ENCODE measurements at regions not wholly inside any gene's neighbourhood (a gene's known extent, or its start where the extent isn't known, plus 50 kb on each side); places are given as distances from the start of the nearest gene placed in this dataset.
A peak's percentile ranks its signal among the peaks of the same experiment; 100 is the strongest.

DNA sequence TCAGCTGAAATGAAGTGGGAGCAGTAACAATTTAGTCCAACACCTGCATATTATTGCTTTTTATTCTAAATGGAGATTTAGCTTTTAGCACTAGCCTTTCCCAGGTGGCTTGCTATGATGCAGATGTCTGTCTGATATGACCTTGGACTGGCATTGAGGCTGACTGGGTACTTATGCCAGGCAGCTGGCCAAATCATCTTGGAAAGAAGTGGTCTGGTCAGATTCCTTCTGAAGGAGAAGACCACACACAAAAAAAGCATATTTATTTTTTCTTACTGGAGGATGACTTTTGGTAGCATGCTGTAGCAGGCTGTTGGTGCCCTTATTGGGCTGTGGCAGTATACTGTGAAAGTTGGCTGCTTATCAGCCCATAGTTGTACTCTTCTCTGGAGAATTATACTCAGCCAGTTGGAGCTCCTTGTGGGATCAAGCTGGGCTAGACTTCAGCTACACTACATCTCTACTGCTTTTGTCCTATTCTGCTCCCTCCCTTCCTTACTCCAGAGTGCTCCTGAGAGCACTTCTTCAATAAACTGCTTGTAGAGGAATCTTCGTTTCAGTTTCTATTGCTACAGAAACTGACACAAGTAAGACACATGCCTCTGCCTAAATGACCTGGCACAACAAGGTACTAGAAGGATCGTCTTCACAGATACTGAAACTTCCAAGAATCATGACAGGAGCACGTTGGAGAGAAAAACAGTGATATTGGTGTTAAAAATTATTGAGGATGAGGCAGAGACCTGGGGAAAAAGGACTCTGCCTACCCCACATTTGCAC is 196.8 kb upstream of the RPS6KA3 start:
- DNase-seq = no peak

GRCh38 chrX:20461576-20461975 is 194.9 kb upstream of the RPS6KA3 start:
- DNase-seq = no peak

- DNase-seq = no peak
Observed at GRCh38 chrX:20461002-20461401, 194.3 kb upstream of the RPS6KA3 start.

DNA sequence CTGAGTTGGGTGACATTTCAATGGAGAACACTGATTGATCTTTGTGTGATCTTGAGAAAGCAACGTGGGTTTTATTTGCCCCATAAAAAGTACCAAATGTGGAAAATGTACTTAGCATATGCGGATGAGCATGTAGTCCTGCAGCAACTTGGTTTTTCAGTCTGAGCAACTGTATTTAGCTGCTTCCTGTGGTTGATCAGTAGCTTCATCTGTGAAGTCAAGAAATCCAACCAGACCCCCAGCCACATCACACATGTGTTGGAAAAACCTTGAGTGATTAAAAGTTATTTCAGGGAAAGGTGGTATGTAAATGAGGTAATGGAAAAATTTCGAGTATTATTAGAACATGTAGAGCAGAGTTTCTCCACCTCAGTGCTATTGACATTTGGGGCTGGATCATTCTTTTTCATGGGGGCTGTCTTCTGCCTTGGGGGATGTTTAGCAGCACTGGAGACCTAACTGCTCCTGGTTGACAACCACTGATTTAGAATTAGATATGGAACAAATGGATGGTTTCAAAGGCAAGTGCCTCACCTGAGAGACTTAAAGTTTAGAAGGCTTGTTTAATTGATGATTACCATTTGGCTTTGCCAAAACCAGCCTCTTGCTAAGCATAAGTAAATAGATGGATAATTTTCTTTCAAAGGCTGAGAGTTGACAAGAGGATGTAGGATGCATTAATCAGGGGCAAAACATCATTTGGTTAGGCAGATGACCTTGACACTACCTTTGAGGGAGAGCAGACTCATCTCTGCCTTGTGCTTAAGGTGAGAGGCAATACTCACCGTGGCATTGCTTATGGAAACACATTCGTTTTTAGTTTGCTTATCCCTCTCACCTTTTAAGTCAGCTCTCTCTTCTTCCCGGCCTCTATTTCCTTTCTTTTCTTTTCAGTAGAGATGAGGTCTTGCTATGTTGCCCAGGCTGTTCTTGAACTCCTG is 193.0 kb upstream of the RPS6KA3 start:
- no peak for DNase-seq

GRCh38 chrX:20456971-20457370 is 190.3 kb upstream of the RPS6KA3 start:
- DNase-seq = no peak

GRCh38 chrX:20455001-20455400 is 188.3 kb upstream of the RPS6KA3 start:
- no peak for DNase-seq

DNA sequence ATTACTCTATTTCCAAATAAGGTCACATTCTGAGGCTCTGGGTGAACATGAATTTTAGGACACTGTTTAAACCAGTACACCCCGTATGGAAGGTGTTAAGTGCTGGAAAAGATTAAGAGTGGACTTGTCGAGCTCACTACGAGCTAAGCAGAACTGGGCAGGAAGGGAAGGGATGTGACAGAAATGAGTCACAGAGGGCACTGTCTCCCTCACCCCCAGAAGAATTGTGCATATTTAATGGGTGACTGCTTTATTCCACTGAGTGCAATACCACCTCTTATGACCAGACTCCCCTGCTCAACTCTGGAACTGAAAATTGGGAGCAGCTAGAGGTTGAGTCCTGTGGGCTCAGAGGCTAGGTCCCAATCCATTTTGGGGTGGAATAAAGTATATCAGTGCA is 187.4 kb upstream of the RPS6KA3 start:
- DNase-seq = no peak

- no peak for DNase-seq
Observed at GRCh38 chrX:20452487-20452886, 185.8 kb upstream of the RPS6KA3 start.

- no peak for DNase-seq
Observed at GRCh38 chrX:20451929-20452328, 185.2 kb upstream of the RPS6KA3 start.

GRCh38 chrX:20445109-20445508 is 178.4 kb upstream of the RPS6KA3 start:
- no peak for DNase-seq

DNA sequence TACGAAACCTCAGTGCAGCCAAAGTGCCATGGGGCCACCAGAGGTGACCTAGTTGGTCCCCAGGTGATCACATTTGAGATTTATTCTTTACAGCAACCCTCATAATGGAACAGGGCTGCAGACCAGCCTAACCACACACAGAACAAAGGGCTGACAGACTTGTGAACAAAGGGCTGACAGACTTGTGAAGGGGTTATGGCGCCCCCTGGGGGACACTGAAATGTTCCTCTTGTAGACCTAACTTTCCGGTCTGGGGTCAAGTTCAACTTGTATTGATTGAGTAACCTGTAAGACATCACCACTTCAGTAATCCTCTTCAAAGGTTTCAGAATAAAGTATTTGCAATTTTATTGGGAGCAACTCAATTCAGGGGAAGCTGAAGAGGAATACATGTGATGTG is 175.9 kb upstream of the RPS6KA3 start:
- peak; percentile 36 to 67 (median 64) for DNase-seq

GRCh38 chrX:20441123-20441522 is 174.4 kb upstream of the RPS6KA3 start:
- DNase-seq = no peak

DNA sequence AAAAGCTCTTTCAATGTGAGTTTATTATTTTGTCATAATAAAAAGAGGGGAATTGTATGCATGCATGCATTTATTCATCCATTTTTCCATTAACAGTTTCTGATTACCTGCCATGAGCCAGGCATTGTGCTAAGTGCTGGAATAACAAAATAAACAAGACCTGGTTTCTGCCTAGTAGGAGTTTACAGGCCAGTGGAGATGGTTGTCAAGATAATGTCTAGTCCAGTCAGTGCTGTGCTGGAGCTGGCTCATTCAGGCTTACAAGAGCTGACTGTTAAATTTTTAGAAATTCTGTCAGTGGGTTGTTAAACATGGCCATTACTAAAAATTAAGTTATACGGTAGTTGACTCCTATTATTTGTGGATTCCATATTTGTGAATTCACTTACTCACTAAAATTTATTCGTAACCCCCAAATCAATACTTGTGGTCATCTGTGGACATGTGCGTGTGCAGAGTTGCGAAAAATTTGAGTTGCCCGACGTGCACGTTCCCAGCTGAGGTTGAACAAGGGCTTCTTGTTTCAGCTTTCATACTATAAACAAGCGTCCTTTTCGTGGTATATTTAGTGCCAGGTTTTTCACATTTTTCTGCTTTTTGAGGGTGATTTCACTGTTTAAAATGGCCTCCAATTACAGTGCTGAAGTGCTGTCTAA is 172.3 kb upstream of the RPS6KA3 start:
- DNase-seq = no peak

DNA sequence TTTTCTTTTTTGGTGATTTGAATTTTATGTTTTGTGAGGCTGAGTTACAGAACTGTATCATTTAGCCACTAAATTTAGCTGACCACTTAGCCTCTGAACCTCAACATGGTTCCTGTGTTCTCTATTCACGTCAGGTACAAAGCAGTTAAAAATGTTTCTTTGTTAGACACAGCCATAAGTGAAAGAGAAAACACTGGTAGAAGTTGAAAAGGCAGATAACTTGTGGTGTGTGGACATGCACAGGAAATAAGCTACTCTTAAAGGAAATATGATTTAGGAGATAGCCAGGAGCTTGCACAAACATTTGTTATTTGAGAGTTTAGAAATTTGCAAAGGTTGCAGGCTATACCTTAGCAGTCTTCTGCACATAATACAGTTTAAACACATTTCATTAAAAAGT is 171.0 kb upstream of the RPS6KA3 start:
- no peak for DNase-seq

DNA sequence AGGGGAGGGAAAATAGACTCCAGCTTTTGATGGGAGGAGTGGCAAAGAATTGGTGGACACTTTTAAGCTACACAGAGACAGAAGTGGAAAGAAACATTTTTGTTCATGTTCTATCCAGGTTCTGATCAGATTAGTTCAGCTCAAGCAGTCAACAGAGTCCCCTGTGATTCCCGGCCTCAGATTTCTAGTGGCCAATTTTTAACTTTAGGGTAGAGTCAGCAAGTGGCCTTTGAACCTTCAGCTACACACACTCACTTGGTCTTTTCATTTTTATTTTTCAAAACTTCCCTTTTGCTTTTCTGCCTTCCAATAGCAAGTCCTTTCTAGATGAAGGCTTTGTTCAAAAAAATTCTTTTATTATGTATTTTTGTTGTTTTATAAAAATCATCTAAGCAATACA is 169.2 kb upstream of the RPS6KA3 start:
- DNase-seq = no peak

- no peak for DNase-seq
Observed at GRCh38 chrX:20434986-20435385, 168.3 kb upstream of the RPS6KA3 start.

- no peak for DNase-seq
Observed at GRCh38 chrX:20433388-20433775, 166.7 kb upstream of the RPS6KA3 start.

GRCh38 chrX:20432746-20433387 is 166.2 kb upstream of the RPS6KA3 start:
- no peak for DNase-seq

GRCh38 chrX:20432048-20432447 is 165.3 kb upstream of the RPS6KA3 start:
- DNase-seq = no peak

- DNase-seq = no peak
Observed at GRCh38 chrX:20431486-20431885, 164.8 kb upstream of the RPS6KA3 start.

DNA sequence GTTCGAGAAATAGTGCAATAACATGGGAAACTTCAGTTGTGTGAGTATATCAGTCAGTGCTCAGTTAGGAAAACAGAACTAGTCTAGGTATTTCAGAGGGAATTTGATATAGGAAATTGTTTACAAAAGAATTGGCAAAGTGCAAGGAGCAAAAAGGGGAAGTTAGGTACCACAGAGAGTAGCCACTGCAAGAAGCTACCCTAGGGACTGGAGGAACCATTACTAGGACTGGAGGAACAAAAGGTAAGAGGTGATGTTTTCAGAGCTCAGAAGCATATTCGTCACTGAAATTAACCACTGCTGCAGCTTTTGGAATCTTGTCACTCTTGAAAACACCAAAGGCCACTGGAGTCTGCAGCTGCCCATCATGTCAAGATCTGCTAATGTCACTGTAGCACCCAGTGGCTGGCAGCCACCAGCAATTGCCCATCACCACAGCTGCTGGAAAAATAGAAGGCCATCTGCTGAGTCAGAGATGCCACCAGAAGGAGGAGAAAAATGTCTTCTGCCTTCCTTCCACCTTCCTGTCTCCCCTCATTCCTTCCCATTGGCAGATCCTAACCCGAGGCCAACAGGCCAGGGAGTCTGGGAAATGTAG is 160.6 kb upstream of the RPS6KA3 start:
- DNase-seq = no peak

- no peak for DNase-seq
Observed at GRCh38 chrX:20421697-20422096, 155.0 kb upstream of the RPS6KA3 start.

- no peak for DNase-seq
Observed at GRCh38 chrX:20421275-20421674, 154.6 kb upstream of the RPS6KA3 start.

Data from activated CD4-positive, CD25-positive, alpha-beta regulatory T cell (primary cell).